ENCODE measurements at regions not wholly inside any gene's neighbourhood (a gene's known extent, or its start where the extent isn't known, plus 50 kb on each side); places are given as distances from the start of the nearest gene placed in this dataset.

DNA sequence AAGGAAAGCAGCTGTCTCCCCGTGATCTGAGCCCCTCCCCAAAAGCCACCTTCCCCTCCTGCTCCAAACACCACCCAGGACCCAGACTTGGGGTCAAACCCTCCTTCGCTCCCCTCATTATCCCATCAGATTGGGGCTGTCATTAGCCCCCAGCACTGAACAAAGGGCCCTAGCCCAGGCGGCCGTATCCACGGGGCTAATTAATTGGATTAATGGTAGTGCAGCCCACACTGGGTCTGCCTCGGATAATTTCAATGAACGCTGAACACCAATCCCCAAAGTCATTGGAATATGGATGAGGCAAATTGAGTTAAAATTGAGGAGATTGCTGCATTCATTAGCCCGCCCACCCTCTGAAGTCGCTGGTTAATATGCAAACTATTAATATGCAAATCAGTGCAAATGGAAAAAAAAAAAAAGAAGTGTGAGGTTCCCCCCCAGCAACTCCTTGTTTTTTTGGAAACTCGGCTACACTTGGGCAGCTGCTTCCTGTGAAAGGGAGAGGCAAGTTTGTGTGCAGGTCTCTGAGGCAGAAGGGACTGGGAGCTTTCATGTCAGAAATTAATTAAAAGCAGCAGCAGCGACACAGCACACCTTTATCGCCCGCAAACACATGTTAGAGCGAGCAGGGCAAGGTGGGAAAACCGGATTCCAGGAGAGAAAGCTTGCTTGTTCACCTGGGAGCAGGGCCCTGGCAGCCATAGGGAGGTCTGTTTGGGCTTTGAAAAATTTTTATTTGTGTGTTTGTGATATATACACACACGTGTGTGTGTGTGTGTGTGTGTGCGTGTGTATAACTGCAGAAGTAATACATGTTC, 517.8 kb downstream of the MIAT start:
- no peak for DNase-seq (ENCODE audit: low read depth)

DNA sequence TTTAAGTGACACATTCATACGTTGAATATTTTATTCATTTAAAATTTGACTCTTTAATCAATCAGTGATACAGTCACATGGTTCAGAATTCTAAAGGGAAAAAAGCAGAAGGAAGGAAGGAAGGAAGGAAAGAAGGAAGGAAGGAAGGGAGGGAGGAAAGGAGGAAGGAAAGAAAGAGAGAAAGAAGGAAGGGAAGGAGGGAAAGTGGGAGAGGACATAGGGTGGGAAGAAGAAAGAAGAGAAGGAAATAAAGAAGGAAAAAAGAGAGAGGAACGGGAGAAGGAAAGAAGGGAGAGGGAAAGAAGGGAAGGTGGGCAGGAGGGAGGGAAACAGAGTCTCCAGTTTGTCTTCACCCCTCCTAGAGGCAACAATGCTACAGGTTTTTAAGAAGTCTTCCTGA, 518.6 kb downstream of the MIAT start:
- no peak for DNase-seq (ENCODE audit: low read depth)

DNA sequence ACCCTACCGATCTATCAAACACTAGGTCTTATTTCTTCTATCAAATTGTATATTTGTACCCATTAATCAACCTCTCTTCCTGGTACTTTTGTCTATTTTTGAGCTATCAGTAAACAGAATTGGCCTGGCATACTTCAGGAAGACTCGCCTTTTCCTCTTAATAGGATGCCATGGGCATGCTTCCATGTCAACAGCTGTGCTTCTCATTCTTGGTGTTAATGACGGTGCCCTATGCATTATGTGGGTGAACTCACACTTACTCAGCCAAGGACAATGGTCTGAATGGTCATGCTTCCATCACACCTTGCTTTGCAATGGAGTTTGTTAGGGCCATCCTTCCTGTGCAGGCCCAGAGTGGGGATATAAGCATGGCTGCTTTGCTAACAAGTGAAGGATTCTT, 521.8 kb downstream of the MIAT start:
- no peak for DNase-seq (ENCODE audit: low read depth)

DNA sequence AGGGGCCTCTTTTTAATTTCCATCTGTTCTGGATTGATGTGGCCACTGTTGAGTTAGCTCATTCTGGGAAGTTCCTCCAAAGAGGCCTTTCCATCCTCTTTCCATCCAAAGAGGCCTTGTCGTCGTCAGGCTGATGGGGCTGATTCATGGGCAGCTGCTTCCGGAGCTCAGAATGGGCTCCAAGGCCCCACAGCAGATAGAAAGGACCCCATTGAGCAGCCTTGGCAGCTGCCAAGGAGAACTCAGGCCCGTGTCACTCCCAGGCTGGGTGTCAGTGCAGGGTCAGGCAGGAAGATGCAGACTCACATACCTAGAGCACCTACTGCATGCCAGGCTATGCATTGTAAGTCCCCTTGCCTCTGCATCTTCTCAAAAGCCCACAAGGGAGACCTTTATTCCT, 524.1 kb downstream of the MIAT start:
- DNase-seq (ENCODE audit: low read depth) = no peak

DNA sequence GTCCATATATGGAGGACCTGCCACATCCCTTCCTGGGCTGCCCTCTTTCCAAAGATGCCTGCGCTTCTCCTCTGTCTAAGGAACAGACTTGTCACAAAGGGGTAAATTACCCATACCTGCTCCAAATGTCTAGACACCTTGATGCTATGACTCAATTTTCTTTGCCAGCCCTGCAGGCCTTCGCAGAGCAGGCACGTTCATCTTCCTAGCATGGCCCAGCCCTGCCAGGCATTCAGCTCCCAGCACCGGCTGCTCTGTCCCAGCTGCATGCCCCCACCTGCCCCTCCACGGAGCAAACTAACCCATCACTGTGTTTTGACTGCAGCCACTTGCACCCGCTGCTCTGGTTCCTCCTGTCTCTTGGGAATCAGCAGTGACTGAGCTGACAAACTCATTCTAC, 526.1 kb downstream of the MIAT start:
- no peak for DNase-seq (ENCODE audit: low read depth)

DNA sequence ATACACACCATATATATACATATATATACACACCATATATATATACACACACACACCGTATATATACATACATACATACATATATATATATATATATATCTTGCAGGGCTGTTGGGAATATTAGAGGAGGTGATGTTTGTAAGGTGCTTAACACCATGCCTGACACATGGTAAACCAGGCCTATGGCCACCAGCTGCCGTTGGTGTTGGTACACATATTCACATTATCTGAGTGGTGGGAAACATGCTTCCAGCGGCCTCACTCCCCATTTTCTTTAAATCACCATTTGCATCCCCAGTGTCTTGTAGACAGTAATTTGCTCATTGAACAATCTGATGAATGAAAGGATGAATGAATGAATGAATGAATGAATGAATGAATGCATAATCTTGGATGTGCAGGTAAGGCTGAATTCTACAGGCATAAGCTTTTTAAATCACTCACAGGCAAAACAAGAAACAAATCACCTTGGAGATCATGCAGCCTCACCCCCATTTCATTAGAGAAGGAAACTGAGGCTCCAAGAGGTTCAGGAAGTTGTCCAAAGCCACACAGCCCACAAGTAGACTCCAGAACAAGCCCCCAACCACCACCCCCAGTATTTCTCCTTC, 527.8 kb downstream of the MIAT start:
- DNase-seq (ENCODE audit: low read depth) = no peak

DNA sequence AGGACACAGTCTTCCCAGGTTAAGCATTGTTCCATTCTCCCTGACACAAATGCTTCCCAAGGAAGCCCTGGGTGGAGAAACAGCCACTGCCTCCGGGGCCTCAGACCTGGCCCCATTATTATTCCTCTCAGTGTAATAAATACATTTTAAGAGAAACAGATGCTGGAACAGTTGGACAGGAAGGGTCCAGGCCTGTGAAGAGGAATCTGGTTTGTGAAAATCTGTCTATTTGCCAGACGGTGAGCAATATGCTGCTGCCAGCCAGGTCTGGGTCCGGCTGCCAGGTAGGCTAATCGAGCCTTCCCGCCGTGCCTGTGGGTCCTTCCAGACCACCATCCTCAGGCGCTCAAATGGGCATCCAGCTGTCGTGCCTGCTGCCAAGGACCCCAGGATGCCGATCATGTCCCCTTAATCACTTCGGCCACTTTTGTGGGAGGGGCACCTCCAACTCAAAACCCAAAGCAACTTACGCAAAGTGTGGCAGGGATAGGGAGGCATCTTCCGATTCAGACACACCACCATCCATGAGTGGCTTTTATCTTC, 528.4 kb downstream of the MIAT start:
- DNase-seq (ENCODE audit: low read depth) = no peak

DNA sequence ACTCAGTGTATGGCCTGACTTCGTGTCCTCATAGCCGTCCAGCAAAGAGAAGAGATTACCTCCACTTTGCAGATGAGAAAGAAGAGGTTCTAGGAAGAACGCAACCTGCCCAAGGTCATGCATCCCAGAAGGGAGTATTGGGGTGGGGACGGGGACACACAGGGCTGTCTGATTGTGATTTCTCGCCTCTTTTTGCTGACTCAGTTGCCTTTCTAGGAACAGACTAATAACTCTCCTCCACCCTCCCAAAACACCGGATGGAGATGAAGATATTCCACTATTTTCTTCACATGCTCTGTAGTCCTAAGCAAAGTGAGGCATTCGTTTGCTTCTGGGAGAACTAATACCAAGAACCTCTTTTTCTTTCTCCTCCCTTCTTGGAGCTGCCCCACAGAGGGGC, 529.3 kb downstream of the MIAT start:
- no peak for DNase-seq (ENCODE audit: low read depth)

DNA sequence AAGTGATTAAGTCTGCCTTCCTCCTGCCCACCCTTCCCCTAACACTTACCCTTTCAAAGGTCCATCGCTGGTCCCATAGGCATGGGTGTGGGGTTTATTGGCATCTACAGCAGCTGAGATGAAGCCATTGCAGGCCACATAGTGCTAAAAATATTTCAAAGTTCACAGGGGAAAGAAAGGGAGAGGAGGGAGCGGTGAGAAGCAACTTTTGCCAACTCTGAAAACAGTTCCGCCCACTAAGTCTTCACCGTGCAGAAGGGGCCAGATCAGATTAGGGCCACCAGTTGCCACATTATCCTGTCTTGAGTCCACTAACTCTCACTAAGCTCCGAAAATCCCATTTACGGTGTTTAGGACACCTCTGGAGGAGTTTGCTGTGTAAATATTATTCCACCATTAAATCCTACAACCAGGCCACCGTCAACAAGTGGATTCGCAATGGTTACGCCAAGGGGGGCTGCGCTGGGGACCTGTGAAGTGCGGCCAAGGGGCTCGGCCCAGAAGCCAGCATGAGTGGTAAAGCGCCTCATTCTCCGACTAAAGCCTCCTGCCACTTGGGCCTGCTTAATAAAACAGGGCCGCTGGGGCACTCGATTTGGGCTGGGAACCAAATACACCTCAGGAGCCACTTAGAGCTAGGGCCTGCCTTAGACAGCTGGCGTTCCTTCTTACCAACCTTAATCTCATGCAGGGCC, 534.9 kb downstream of the MIAT start:
- no peak for DNase-seq (ENCODE audit: low read depth)

DNA sequence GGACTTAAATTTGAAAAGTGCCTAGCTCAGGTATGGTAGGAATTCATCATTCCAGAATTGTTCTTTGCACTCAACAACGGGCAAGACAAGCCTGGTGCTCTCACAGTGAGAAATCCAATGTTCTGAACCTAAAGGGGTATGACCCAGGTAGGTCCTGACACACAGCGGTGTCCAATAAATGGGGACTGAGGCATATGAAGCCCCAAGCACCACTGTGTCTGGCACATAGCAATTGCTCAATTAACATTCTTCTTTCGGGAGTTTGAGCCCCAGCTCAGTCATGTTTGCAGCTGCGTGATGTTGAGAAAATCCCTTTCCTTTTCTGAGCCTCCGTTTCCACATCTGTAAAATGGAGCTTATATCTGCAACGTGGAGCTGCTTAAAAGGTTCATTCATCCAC, 535.8 kb downstream of the MIAT start:
- no peak for DNase-seq (ENCODE audit: low read depth)

DNA sequence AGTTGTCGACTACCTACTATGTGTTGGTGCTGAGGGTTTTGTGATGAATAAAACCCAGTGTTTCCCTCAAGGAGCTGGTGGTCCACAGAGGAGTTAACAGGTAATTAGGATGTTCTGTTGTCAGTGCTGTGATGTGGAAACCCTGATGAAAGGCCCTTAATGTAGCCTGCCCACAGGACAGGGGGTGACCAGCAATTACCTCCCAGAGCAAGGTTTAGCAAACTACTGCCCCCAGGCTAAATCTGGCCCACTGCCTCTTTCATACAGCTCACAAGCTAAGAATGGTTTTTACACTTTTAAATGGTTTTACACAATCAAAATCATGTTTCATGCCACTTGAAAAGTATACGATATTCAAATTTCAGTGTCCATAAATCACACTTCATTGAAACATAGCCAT, 536.2 kb downstream of the MIAT start:
- DNase-seq (ENCODE audit: low read depth) = no peak

DNA sequence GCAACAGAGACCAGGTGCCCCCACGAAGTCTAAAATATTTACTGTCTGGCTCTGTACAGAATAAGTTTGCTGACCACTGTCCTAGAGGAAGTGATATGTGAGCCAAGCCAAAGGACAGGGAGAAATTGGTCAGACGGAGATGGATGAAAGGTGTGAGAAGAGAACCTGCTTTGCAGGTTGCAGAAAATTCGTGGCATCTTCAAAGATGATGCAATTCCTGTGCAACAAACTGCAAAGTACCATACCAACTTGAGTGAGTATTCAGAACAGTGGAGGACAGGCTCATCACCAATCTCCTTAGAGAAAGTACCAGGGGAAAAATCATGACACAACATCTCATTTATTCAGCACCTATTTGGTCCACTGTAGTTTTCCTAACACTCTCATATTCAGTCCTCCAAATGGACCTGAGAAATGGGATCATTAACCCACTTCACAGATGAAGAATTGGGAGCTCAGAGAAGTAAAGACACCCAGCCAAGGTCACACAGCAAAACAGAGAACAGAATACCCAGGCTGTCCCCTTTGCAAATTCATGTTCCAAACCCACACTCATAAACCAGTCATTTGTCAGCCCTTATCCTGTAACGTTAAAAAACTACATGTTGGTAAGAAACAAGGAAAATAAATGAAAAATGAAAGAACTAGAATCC, 536.8 kb downstream of the MIAT start:
- DNase-seq (ENCODE audit: low read depth) = no peak

DNA sequence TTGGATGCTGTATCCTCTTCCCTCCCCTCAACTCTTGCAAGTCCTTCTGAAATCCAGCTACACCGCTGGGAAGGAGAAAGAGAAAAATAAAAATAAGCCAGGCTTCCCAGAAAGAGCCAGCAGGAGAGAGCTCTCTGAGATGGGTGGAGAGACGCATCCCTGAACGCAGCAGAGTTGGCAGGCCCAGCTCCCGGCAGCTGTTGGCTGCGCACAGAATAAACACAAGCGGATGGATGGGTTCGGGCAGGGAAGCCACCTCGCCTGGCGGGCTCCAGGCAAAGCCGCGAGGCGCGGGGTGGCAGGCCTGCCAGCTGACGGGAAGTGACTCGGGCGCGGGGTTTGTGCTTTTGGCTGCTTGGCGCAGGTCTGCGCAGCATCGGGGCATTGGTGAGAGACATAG, 537.7 kb downstream of the MIAT start:
- no peak for DNase-seq (ENCODE audit: low read depth)

DNA sequence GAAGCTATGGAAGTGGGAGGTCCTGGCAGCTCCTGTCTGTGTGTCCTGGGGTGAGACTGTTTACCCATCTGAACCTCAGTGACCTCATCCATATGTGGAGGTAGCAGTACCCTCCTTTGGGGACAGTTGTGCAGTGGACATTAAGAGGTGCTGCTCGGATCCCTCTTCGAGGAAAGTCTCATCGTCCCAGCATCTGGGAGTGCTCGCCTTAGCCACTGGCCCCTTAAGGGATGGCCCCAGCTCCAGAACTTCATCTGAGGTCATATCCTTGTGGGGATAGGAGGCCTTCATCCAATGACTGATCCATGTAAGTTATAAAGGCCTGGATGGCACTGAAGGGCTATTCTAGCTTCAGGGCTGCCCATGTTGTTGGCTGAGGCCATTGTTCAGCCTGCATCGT, 538.1 kb downstream of the MIAT start:
- DNase-seq (ENCODE audit: low read depth) = no peak

DNA sequence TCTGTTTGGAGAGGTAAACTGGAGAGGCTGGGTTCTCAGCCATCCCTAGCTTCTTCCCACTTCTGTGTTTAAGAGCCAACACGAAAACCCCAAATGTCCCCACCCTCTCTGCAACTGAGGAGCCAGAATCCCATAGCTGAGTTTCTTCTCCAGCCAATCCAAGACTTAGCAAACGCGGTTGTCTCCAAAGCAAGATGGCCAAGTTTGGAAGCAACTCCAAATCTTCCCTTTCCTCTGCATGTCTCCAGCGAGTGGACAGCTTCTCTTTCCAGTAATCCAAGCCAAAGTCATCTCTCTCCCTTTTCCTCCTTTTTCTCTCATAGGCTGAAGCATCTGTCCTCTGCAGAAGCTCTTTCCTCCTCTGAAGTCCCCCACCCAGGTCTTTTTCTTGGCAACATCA, 539.2 kb downstream of the MIAT start:
- no peak for DNase-seq (ENCODE audit: low read depth)

DNA sequence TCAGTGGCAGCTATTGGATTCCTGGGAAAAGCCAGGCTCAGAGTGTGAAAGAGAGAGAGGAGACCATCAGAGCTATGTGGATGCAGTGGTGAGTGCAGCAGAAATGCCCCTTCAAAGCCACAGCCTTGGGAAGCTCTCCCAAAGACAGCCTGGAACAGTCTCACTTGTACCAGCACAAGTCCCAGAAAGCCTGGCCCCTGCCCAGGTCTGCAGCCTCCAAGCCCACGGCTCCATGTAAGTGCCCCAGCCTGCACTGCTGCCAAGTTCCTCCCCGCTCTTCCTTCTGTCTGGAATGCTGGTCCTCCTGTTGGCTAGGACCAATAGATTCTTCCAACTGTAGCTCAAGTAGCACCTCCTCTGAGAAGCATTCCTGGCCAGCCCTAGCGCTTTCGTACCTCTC, 539.7 kb downstream of the MIAT start:
- DNase-seq (ENCODE audit: low read depth) = no peak

DNA sequence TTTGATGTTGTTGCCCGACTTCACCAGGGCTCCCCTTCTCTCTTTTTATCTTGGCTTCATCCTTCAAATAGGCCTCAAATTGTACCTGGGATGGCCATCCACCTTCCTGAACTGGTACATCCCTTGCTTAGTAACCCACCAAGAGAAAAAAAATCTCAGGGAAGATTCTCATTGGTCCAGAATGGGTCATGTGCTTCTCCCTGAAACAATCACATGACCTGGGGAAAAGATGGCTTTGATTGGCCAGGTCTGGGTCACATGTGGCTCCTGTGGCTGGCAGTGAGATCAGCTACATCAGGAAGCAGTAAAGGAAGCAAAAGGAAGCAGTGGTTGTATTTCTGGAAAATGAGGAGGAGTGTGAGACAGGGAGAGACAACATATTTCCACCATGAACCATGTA, 540.2 kb downstream of the MIAT start:
- DNase-seq (ENCODE audit: low read depth) = no peak

DNA sequence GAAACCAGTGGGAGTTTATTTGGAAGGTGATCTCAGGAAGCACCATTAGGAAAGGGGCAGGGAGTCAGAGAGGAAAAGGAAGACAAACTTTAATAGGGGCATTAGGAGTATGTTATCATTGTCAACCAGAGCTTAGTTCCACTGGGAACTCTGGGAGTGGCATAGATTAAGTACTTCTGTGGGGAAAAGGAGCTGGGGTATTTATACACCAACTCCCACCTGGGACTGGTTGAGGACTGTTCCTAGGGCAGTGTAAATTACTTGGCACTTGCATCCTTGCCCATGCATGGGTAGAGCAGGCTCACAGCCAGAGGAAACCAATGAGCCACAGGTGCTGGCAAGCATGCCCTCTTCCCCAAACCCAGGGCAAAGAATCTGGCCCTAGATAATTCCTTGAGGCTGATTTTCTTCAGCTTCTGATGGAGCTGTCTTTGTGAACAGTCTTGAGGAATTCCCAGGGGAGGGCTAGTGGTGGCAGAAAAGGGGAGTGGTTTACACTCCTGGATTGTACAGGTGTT, 541.2 kb downstream of the MIAT start:
- DNase-seq (ENCODE audit: low read depth) = no peak

DNA sequence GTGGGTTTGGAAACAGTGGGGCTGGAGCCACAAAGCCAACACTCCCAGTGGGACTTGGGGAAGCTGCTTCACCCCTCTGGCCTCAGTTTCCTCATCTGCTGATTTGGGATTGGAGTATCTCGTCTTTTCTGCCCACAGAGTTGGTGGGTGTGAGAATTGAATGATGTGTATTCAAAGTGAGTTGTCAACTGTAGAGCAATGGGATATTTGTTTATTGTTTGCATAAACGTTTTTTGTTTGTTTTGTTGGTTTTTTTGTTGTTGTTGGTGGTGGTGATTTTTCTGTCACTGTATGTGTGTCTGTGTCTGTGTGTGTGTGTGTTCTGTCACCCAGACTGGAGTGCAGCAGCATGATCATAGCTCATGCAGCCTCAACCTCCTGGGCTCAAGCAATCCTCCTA, 542.0 kb downstream of the MIAT start:
- DNase-seq (ENCODE audit: low read depth) = no peak

DNA sequence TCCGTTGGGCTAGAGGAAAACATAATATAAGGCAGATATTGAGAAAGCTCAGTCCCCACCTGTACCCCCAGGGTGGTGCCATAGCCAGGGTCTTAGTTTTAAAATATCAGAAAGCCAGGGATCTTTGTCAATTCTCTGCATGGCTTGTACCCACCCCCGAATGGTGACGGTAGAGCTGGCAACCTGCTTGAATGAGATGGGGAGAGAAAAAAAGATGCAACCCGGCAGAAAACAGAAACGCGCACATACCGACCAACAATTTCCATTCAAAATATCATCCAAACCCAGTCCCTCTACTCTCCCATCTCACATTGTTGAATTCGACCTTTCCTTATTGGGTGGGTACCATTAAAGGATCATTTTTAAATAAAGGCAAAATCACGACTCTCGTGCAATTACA, 543.9 kb downstream of the MIAT start:
- no peak for DNase-seq (ENCODE audit: low read depth)

DNA sequence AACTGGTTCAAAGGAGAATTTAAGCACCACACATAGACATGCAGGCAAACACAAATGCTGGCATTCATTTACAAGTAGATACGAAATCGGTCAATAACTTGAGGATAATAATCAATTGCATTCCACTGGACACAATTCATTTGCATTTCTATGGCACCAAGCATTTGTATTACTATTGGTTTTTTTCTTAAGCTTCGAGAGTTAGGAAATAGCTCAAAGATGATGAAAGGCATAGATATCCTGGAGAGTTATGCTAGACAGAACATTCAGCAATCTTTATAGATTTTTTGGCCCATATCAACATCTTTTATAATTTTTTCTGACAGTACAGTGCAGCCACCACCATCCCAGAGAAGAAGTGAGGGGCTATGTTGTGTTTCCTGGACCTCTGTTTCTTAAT, 544.4 kb downstream of the MIAT start:
- DNase-seq (ENCODE audit: low read depth) = no peak

DNA sequence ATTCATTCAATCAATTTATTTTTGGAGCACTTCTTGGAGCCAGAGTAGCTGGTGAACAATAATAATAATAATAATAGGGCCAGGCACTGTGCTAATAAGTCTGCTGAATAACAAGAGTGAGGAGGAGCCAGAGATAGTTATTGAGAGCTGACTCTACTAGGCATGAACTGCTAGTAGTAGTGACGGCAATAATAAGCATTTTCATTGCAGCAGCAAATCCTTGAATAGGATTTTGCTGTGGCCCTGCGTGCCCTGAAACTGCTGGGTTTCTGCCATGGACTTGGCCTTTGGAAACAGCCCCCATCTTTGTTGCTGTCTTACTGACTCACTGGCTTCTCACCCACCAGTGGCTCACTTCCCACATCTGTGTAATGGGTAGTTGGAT, 545.9 kb downstream of the MIAT start:
- DNase-seq (ENCODE audit: low read depth) = no peak

DNA sequence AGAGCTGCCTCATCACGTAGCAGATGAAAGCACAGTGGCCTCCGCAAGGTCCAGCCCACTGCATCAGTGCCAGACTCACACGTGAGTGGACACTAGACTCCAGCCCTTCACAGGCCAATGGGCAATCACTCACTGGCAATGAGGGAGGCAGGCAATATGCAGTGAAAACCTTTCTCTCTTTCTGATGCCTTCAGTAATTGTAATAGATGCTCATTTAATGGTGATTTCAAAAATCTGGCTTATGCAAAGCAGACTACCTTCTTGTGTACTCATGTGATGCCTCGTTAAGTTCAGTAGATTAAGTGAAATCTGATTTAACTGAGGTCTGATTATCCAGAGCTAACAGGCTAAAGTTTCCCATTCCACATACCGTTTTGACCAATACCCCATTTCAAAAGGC, 546.9 kb downstream of the MIAT start:
- no peak for DNase-seq (ENCODE audit: low read depth)
